Endothelial cell of umbilical vein (primary cell): ENCODE measurements at regions not wholly inside any gene's neighbourhood (a gene's known extent, or its start where the extent isn't known, plus 50 kb on each side); places are given as distances from the start of the nearest gene placed in this dataset.

Experiments used
- BruUV-seq: library from RNA; stranded (reverse); fragments of 400-500 nt; replicated peaks from 2 replicates; lab custom pipeline; 2021; lab: Mats Ljungman, UMichigan
- CTCF ChIA-PET: fragments of 300-600, 350-600 bp; sonication (Branson Sonifier 250); formaldehyde crosslinking; loops from one replicate; lab custom pipeline; 2021; ENCODE audit warnings: antibody characterized with exemption, inconsistent platforms; lab: Charles Lee
- POLR2A ChIA-PET: fragments of 300-600, 350-600 bp; sonication (Branson Sonifier 250); formaldehyde crosslinking; loops from one replicate; lab custom pipeline; 2021; ENCODE audit warnings: antibody characterized with exemption, inconsistent platforms; lab: Charles Lee
- DNase-seq: peaks from one replicate; pipeline ENCODE4 v3.0.0-alpha.2; 2011; ENCODE audit warnings: low read depth, low spot score
- FAIRE-seq: peaks from 2 replicates; lab custom pipeline; 2011; peaks lifted over from hg19 to GRCh38; lab: Jason Lieb, UNC
- H2AFZ ChIP-seq: 2 replicates; pipeline ENCODE4 v1.6.0; 2012; ENCODE audit warnings: low read depth, low read length, control low read depth, inconsistent platforms
- H3K27ac ChIP-seq: 2 replicates; pipeline ENCODE4 v1.5.1; 2011; ENCODE audit warnings: low read depth, mild to moderate bottlenecking, control low read depth, low read length, moderate library complexity; ENCODE audit not compliant: insufficient read depth
- H3K27me3 ChIP-seq, 2 experiments: 2 replicates each; pipeline versions ENCODE4 v1.6.0 to v1.6.1; 2011; ENCODE audit warnings: low read length in 2 of 2, mixed read lengths in 1 of 2; ENCODE audit not compliant: control insufficient read depth in 2 of 2, insufficient read depth in 2 of 2
- H3K36me3 ChIP-seq, 2 experiments: 2 replicates in 1 of 2; 3 replicates in 1 of 2; pipeline ENCODE4 v1.5.1; 2011; ENCODE audit warnings: low read length in 2 of 2, mild to moderate bottlenecking in 1 of 2, moderate library complexity in 1 of 2; ENCODE audit not compliant: control insufficient read depth in 2 of 2, insufficient read depth in 2 of 2; ENCODE audit errors: extremely low read depth in 1 of 2
- H3K4me1 ChIP-seq: 3 replicates; pipeline ENCODE4 v1.5.1; 2011; ENCODE audit warnings: mild to moderate bottlenecking, low read length; ENCODE audit not compliant: control insufficient read depth, insufficient read depth; ENCODE audit errors: extremely low read depth
- H3K4me2 ChIP-seq: 2 replicates; pipeline ENCODE4 v1.6.1; 2011; ENCODE audit warnings: low read length, control low read depth, mixed read lengths; ENCODE audit not compliant: insufficient read depth
- H3K4me3 ChIP-seq, 3 experiments: fragments of 200-600 bp in 1 of 3; sonication (generic), shearing (Covaris generic) in 1 of 3; replicated peaks in 1 of 3; 2 replicates each; pipeline ENCODE4 v1.5.1; 2011 to 2016; ENCODE audit warnings: control low read depth in 3 of 3, low read length in 3 of 3, mild to moderate bottlenecking in 2 of 3, inconsistent platforms in 1 of 3, low read depth in 1 of 3, moderate library complexity in 1 of 3; ENCODE audit not compliant: insufficient read depth in 1 of 3
- H3K79me2 ChIP-seq: 2 replicates; pipeline ENCODE4 v1.6.0; 2012; ENCODE audit warnings: low read length, inconsistent platforms; ENCODE audit not compliant: control insufficient read depth, insufficient read depth
- H3K9ac ChIP-seq: replicated peaks from 2 replicates; pipeline ENCODE3; 2011; ENCODE audit warnings: low read length, control low read depth; ENCODE audit not compliant: insufficient read depth; ENCODE audit errors: extremely low read depth
- H3K9me1 ChIP-seq: replicated peaks from 3 replicates; pipeline ENCODE4 v1.6.0; 2011; ENCODE audit warnings: mild to moderate bottlenecking, low read length; ENCODE audit not compliant: control insufficient read depth, insufficient read depth; ENCODE audit errors: extremely low read depth
- H3K9me3 ChIP-seq: replicated peaks from 2 replicates; pipeline ENCODE4 v1.5.1; 2012; ENCODE audit warnings: low read length, inconsistent platforms; ENCODE audit not compliant: control insufficient read depth, insufficient read depth
- H4K20me1 ChIP-seq: replicated peaks from 2 replicates; pipeline ENCODE3; 2011; ENCODE audit warnings: mild to moderate bottlenecking, low read length; ENCODE audit not compliant: control insufficient read depth, insufficient read depth; ENCODE audit errors: extremely low read depth
- CTCF ChIP-seq, 2 donors: IDR thresholded peaks; 1 replicate in 1 of 2; 2 replicates in 1 of 2; pipeline ENCODE4 v1.5.1; 2011; ENCODE audit warnings: low read length in 2 of 2, mild to moderate bottlenecking in 2 of 2, moderate library complexity in 2 of 2, control low read depth in 1 of 2, inconsistent platforms in 1 of 2, low read depth in 1 of 2; ENCODE audit not compliant: insufficient read depth in 1 of 2; ENCODE audit errors: extremely low read depth in 1 of 2
- EZH2 ChIP-seq: IDR thresholded peaks from 2 replicates; pipeline ENCODE4 v1.6.1; 2012; ENCODE audit warnings: borderline replicate concordance, low read depth, mild to moderate bottlenecking, moderate library complexity, low read length, inconsistent platforms; ENCODE audit not compliant: severe bottlenecking
- FOS ChIP-seq: IDR thresholded peaks from 2 replicates; pipeline ENCODE4 v1.6.1; 2011; ENCODE audit warnings: mild to moderate bottlenecking, low read length, moderate library complexity, borderline replicate concordance; ENCODE audit not compliant: insufficient read depth
- GATA2 ChIP-seq: IDR thresholded peaks from 2 replicates; pipeline ENCODE4 v1.7.0; 2011; ENCODE audit warnings: low read depth, mild to moderate bottlenecking, moderate library complexity, mixed read lengths, low read length; ENCODE audit not compliant: insufficient read length, insufficient read depth
- JUN ChIP-seq: IDR thresholded peaks from 2 replicates; pipeline ENCODE4 v1.6.1; 2011; ENCODE audit warnings: borderline replicate concordance, low read depth; ENCODE audit not compliant: insufficient read length, insufficient read depth
- MAX ChIP-seq: IDR thresholded peaks from 2 replicates; pipeline ENCODE4 v1.6.1; 2011; ENCODE audit not compliant: insufficient read depth, insufficient read length
- MYC ChIP-seq: IDR thresholded peaks from one replicate; pipeline ENCODE4 v1.6.1; 2011; ENCODE audit warnings: mild to moderate bottlenecking, low read depth, low read length
- POLR2A ChIP-seq: IDR thresholded peaks from 2 replicates; pipeline ENCODE4 v1.6.1; 2012; ENCODE audit warnings: low read depth, mild to moderate bottlenecking, control low read depth, low read length
- POLR2AphosphoS5 ChIP-seq: IDR thresholded peaks from 2 replicates; pipeline ENCODE4 v1.6.1; 2012; ENCODE audit warnings: low read depth, mild to moderate bottlenecking, control low read depth, low read length, moderate library complexity; ENCODE audit not compliant: insufficient read depth
- dilution Hi-C: fragments of 300-500 bp; cut with MboI; formaldehyde crosslinking; loops from one replicate; pipeline ENCODE4 v1.15.0; 2019; ENCODE audit warnings: low sequenced_read_pairs; ENCODE audit not compliant: extremely low pct_ligation_motif_present
- intact Hi-C: fragments of 100-400 bp; cut with micrococcal nuclease; formaldehyde crosslinking; loops from one replicate; pipeline ENCODE4 v1.10.0; 2022

GRCh38 chr11:70733327-70734325, 335.3 kb downstream of the CTTN start:
- Histone ChIP-seq H3K4me3 (no peak overlapping the region), H3K9me1 (no peaks in the 10 kb centered on the region), H3K4me2 (no peak overlapping the region), H3K9ac (no peak overlapping the region), H4K20me1 (no peaks in the 10 kb centered on the region), H3K79me2 (no peaks in the 10 kb centered on the region), H2AFZ (no peak overlapping the region), H3K9me3 (no peaks in the 10 kb centered on the region), H3K4me1 (no peaks in the 10 kb centered on the region), H3K27me3 (no peaks in the 10 kb centered on the region), H3K36me3 (no peaks in the 10 kb centered on the region), H3K27ac (no peak overlapping the region)
- dilution Hi-C loops (no loop called here), intact Hi-C loops (no loop called here)
- CTCF ChIA-PET = no interaction called here
- DNase-seq (no peak), FAIRE-seq (no peak)
- POLR2A ChIA-PET = no interaction called here
- no peak for TF ChIP-seq MYC
- TF ChIP-seq FOS = no peak
- no peak for TF ChIP-seq EZH2
- no peak for TF ChIP-seq POLR2A
- no peak for TF ChIP-seq CTCF (IDR thresholded peaks at IDR 0.05; ENCODE audit: extremely low read depth in 1 of 2, insufficient read depth in 1 of 2, low read depth in 1 of 2, low read length in 2 of 2)
- TF ChIP-seq MAX = no peak
- no peak for TF ChIP-seq JUN
- TF ChIP-seq GATA2 = no peak
- TF ChIP-seq POLR2AphosphoS5 = no peak
- BruUV-seq = no TSS peak
